Neural progenitor cell (in vitro differentiated cells): ENCODE measurements at regions not wholly inside any gene's neighbourhood (a gene's known extent, or its start where the extent isn't known, plus 50 kb on each side); places are given as distances from the start of the nearest gene placed in this dataset.

Source experiments
- EZH2 ChIP-seq: fragments of 200-600 bp; sonication (generic); IDR thresholded peaks from 2 replicates; pipeline ENCODE4 v1.6.1; 2017; ENCODE audit warnings: antibody characterized with exemption, mild to moderate bottlenecking, moderate library complexity
- EZH2phosphoT487 ChIP-seq: fragments of 200-600 bp; sonication (generic); IDR thresholded peaks from 2 replicates; pipeline ENCODE4 v1.6.1; 2017; ENCODE audit warnings: antibody characterized with exemption
- TF ChIP-seq, protein P1 (sequence below): fragments of 200-600 bp; sonication (generic); IDR thresholded peaks from 2 replicates; pipeline ENCODE4 v1.5.1; 2017; ENCODE audit warnings: antibody characterized with exemption, mild to moderate bottlenecking

DNA sequence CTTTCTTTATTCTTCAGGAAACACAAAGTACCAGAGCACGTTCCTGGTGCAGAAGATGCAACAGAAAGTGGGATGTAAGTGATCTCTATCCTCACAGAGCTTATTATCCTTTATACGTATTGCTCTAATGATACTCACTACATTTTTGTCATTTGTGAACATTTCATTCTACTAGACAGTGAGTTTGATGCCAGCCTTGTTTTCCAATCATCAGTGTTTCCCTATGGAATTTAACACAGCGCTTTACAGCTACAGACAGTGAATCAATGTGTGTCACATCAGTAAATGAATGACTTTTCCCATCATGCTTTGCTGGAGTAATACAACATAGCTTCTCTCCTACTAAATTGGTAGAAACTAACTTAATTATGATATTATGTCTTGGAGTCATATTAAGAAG is 175.5 kb downstream of the SDHAF3 start:
- TF ChIP-seq, protein P1, sequence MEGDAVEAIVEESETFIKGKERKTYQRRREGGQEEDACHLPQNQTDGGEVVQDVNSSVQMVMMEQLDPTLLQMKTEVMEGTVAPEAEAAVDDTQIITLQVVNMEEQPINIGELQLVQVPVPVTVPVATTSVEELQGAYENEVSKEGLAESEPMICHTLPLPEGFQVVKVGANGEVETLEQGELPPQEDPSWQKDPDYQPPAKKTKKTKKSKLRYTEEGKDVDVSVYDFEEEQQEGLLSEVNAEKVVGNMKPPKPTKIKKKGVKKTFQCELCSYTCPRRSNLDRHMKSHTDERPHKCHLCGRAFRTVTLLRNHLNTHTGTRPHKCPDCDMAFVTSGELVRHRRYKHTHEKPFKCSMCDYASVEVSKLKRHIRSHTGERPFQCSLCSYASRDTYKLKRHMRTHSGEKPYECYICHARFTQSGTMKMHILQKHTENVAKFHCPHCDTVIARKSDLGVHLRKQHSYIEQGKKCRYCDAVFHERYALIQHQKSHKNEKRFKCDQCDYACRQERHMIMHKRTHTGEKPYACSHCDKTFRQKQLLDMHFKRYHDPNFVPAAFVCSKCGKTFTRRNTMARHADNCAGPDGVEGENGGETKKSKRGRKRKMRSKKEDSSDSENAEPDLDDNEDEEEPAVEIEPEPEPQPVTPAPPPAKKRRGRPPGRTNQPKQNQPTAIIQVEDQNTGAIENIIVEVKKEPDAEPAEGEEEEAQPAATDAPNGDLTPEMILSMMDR, result no peak
- TF ChIP-seq EZH2phosphoT487 (no peak), EZH2 (no peak)
